ENCODE measurements at regions not wholly inside any gene's neighbourhood (a gene's known extent, or its start where the extent isn't known, plus 50 kb on each side); places are given as distances from the start of the nearest gene placed in this dataset.

DNA sequence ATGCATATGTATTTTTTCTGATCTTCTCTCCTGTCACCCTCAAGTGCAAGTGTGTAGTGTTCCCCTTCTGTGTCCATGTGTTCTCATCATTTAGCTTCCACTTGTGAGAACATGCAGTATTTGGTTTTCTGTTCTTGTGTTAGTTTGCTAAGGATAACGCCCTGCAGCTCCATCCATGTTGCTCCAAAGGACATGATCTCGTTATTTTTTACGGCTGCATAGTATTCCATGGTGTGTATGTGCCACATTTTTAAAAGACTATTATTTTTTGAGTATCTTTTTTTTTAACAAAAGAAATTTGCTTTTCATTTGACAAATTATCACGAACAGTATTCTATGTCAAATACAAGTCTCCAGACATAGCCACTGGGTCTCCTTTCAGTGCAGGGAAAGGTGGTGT, 110.1 kb upstream of the ZNF746 start:
- TF ChIP-seq CTCF (IDR thresholded peaks at IDR 0.05; ENCODE audit: borderline replicate concordance, extremely low read depth, low read length, poor library complexity, severe bottlenecking), result no peak
- TF ChIP-seq EZH2 (IDR thresholded peaks at IDR 0.05; ENCODE audit: borderline replicate concordance, low read depth, low read length, severe bottlenecking), result no peak

All from DND-41 (cell line).